Testis (tissue), 2 donors: ENCODE measurements at regions not wholly inside any gene's neighbourhood (a gene's known extent, or its start where the extent isn't known, plus 50 kb on each side); places are given as distances from the start of the nearest gene placed in this dataset.

Source experiments
- DNase-seq: peaks from one replicate; pipeline ENCODE4 v3.0.0-alpha.2; 2019
- H3K27ac ChIP-seq, 2 donors: fragments of 200-600 bp; sonication (generic); one replicate each; pipeline ENCODE4 v1.5.1; 2019
- H3K27me3 ChIP-seq: fragments of 200-600 bp; sonication (generic); one replicate; pipeline ENCODE4 v1.5.1; 2019
- H3K36me3 ChIP-seq: fragments of 200-600 bp; sonication (generic); one replicate; pipeline ENCODE4 v1.5.1; 2017; ENCODE audit warnings: low read depth; ENCODE audit errors: missing control alignments
- H3K4me1 ChIP-seq: fragments of 200-600 bp; sonication (generic); one replicate; pipeline ENCODE4 v1.5.1; 2019
- H3K4me3 ChIP-seq, 2 donors: fragments of 200-600 bp; sonication (generic); one replicate each; pipeline ENCODE4 v1.5.1; 2017 to 2019
- H3K9me3 ChIP-seq: fragments of 200-600 bp; sonication (generic); one replicate; pipeline ENCODE4 v1.5.1; 2017
- POLR2A ChIP-seq: fragments of 450-650 bp; IDR thresholded peaks from one replicate; pipeline ENCODE4 v1.6.1; 2017; ENCODE audit warnings: antibody characterized with exemption, mild to moderate bottlenecking, moderate library complexity
- WGBS, 2 donors: methylation state at CpG; one replicate each; pipeline ENCODE4 v1.1.5; 2018; 5-methylcytosine and 5-hydroxymethylcytosine counted together
- intact Hi-C: fragments of 100-400 bp; cut with DNase I; formaldehyde crosslinking; loops from one replicate; pipeline ENCODE4 v1.15.1; 2023; ENCODE audit warnings: low total_unique reads
- TF ChIP-seq, protein P1 (sequence below), 3 experiments: fragments of 450-650 bp in 2 of 3; fragments of 200-600 bp in 1 of 3; sonication (generic) in 1 of 3; IDR thresholded peaks; one replicate each; pipeline ENCODE4 v1.5.1; 2016 to 2019; ENCODE audit warnings: antibody characterized with exemption in 3 of 3, mild to moderate bottlenecking in 2 of 3, moderate library complexity in 1 of 3

DNA sequence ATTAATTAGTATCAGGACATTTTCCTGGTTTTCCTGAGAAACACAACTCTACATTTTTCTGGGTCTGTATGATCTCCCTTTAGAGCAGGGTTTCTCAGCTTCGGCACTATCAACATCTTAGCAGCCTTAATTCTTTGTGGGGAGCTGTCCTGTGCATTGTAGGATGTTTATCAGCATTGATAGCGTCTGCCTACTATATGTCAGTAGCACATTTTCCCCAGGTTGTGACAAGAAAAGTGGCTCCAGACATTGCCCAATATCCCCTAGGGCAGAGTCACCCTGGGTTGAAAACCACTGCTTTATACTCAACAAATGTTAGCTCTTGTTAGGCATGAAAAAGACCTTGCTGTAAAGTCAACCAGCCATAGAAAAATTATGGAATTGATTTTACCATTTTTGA is 195.1 kb upstream of the FMN2 start:
- intact Hi-C loops = no loop called here
- Histone ChIP-seq H3K4me3 (no peak overlapping the region), H3K27ac (no peak overlapping the region), H3K4me1 (peaks cover 7% of the 10 kb centered on the region), H3K27me3 (no peaks in the 10 kb centered on the region), H3K9me3 (no peaks in the 10 kb centered on the region), H3K36me3 (no peaks in the 10 kb centered on the region)
- WGBS, 2 donors = 83 to 87% methylated on average over 2 of the region's 2 CpGs
- no peak for TF ChIP-seq POLR2A
- TF ChIP-seq, protein P1, sequence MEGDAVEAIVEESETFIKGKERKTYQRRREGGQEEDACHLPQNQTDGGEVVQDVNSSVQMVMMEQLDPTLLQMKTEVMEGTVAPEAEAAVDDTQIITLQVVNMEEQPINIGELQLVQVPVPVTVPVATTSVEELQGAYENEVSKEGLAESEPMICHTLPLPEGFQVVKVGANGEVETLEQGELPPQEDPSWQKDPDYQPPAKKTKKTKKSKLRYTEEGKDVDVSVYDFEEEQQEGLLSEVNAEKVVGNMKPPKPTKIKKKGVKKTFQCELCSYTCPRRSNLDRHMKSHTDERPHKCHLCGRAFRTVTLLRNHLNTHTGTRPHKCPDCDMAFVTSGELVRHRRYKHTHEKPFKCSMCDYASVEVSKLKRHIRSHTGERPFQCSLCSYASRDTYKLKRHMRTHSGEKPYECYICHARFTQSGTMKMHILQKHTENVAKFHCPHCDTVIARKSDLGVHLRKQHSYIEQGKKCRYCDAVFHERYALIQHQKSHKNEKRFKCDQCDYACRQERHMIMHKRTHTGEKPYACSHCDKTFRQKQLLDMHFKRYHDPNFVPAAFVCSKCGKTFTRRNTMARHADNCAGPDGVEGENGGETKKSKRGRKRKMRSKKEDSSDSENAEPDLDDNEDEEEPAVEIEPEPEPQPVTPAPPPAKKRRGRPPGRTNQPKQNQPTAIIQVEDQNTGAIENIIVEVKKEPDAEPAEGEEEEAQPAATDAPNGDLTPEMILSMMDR (IDR thresholded peaks at IDR 0.05) = no peak
- DNase-seq = no peak

DNA sequence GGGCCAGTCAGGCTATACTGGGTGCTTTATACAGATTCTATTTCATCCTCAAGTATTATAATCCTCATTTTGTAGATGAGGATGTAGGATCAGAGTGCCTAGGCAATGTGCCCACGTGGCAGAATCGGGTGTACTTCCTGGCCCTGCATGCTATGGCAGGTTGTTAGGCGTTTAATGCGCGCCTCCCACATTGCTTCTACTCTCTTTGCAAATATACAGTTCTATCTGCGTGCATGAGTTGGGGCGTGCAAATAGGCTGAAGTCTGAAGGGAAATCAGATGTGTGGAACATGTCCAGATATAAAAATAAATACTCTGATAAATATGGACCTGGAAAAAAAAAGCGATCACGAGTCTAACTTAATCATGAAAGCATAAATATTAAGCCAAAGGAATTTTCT is 194.7 kb upstream of the FMN2 start:
- 75 to 78% methylated on average over 9 of the region's 9 CpGs for WGBS, 2 donors
- Histone ChIP-seq H3K4me3 (no peak overlapping the region), H3K27me3 (no peaks in the 10 kb centered on the region), H3K27ac (no peak overlapping the region), H3K9me3 (no peaks in the 10 kb centered on the region), H3K4me1 (peaks cover 7% of the 10 kb centered on the region), H3K36me3 (no peaks in the 10 kb centered on the region)
- intact Hi-C loops = no loop called here
- no peak for DNase-seq
- no peak for TF ChIP-seq POLR2A
- TF ChIP-seq, protein P1 (IDR thresholded peaks at IDR 0.05) = no peak

DNA sequence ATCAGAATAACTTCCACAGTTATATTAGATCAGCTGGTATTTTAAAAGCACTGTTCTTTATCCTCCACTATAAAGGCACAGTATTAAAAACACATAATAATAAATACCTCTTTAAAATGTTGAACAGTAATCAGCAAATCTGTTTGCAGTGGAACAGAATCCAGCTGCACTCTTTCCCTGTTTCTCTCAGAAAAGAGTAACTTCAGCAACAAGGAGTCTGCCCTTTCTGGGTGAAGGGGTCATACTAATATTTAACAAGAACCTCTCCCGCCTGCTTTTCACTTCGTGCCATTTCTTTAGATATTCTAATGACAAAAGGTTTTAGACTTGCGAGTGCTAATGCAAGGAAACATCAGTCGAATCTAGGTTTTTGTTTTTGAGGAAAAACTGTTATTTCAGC is 194.2 kb upstream of the FMN2 start:
- TF ChIP-seq, protein P1 (IDR thresholded peaks at IDR 0.05) = no peak
- TF ChIP-seq POLR2A = no peak
- no peak for DNase-seq
- intact Hi-C loops = no loop called here
- Histone ChIP-seq H3K27ac (no peak overlapping the region), H3K36me3 (no peaks in the 10 kb centered on the region), H3K9me3 (no peaks in the 10 kb centered on the region), H3K27me3 (no peaks in the 10 kb centered on the region), H3K4me3 (no peak overlapping the region), H3K4me1 (peaks cover 7% of the 10 kb centered on the region)
- 24% methylated on average over 4 of the region's 4 CpGs for WGBS, 2 donors

DNA sequence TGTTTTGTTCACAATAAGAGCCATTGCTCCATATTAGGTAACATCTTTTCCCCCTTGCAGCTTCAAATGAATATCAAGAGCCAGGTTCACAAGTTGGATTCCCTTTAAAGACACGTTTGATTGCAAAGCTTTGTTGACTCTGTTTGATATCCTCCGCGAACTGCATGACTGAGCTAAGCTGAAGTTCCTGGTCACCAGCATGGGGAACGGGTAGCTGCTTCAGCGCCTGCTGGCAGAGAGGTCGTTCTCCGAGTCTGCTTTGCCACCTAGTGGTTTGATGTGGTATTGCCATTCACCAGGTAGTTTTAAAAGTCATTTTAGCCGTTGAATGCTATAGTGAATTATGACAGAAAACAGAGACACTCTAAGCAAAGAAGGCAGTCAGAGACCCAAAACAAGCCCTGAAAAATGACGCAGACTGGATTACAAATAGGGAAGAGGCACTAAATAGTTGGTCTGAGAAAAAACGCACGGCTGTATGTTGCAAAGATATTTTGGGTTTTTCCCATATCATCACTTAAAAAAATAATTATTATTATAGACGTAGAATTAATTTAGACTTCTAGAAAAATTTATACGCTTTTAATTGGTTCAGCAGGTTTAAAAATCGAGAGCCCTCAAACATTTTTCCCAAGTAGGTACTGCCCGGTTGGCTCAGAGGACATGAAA is 193.5 kb upstream of the FMN2 start:
- Histone ChIP-seq H3K27ac (no peak overlapping the region), H3K9me3 (no peaks in the 10 kb centered on the region), H3K36me3 (no peaks in the 10 kb centered on the region), H3K4me3 (no peak overlapping the region), H3K4me1 (peaks cover 7% of the 10 kb centered on the region), H3K27me3 (no peaks in the 10 kb centered on the region)
- 12 to 13% methylated on average over 15 of the region's 15 CpGs for WGBS, 2 donors
- DNase-seq = peak; percentile 91
- TF ChIP-seq POLR2A = no peak
- TF ChIP-seq, protein P1 (IDR thresholded peaks at IDR 0.05) = peak; percentile 93 to 99 (median 95)
- intact Hi-C loops = no loop called here

DNA sequence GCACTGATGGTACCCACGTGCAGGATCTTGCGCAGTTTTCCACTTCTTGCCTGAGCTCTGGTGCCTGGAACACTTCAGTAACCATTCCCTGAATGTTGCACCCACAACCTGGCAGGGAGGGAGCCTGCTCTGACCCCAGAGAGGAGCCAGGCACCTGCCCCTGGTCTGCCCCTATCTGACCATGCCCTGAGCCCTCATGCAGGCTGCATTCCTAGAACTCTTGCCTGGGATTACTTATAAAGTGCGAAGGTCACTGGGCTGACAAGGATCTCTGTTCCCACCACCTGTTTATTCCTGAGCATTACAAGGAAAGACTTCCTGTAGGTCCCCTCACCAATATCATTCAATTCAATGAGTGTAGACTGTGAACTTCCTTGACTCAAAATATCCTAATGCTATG is 191.9 kb upstream of the FMN2 start:
- TF ChIP-seq, protein P1 (IDR thresholded peaks at IDR 0.05) = no peak
- TF ChIP-seq POLR2A = no peak
- Histone ChIP-seq H3K36me3 (no peaks in the 10 kb centered on the region), H3K4me1 (peaks cover 7% of the 10 kb centered on the region), H3K27me3 (no peaks in the 10 kb centered on the region), H3K4me3 (no peak overlapping the region), H3K9me3 (no peaks in the 10 kb centered on the region), H3K27ac (no peak overlapping the region)
- intact Hi-C loops = no loop called here
- 89% methylated on average over 3 of the region's 3 CpGs for WGBS, 2 donors
- no peak for DNase-seq
